ENCODE measurements at regions not wholly inside any gene's neighbourhood (a gene's known extent, or its start where the extent isn't known, plus 50 kb on each side); places are given as distances from the start of the nearest gene placed in this dataset.

DNA sequence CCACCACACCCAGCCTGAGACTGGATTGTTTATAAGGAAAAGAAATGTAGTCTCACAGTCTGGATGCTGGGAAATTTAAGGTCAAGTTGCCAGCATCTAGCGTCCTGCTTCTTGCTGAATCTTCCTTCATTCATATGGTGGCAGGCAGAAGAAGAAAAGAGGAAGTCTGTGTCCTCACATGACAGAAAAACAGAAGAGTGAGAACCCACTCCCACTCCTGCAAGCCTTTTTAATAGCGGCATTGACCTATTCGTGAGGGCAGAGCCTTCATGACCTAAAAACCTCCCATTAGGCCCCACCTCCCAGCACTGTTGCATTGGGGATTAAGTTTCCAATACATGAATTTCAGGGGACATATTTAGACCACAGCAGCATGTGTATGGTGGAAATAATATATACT lies 160.8 kb upstream of the BMP2 start:
- TF ChIP-seq POLR2A (IDR thresholded peaks at IDR 0.05) (no peak), EP300 (IDR thresholded peaks at IDR 0.05) (no peak)
- TF ChIP-seq, protein P1, sequence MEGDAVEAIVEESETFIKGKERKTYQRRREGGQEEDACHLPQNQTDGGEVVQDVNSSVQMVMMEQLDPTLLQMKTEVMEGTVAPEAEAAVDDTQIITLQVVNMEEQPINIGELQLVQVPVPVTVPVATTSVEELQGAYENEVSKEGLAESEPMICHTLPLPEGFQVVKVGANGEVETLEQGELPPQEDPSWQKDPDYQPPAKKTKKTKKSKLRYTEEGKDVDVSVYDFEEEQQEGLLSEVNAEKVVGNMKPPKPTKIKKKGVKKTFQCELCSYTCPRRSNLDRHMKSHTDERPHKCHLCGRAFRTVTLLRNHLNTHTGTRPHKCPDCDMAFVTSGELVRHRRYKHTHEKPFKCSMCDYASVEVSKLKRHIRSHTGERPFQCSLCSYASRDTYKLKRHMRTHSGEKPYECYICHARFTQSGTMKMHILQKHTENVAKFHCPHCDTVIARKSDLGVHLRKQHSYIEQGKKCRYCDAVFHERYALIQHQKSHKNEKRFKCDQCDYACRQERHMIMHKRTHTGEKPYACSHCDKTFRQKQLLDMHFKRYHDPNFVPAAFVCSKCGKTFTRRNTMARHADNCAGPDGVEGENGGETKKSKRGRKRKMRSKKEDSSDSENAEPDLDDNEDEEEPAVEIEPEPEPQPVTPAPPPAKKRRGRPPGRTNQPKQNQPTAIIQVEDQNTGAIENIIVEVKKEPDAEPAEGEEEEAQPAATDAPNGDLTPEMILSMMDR (IDR thresholded peaks at IDR 0.05), result no peak

All from ovary (tissue), 3 donors.